HG03097 (cell line): ENCODE measurements at regions not wholly inside any gene's neighbourhood (a gene's known extent, or its start where the extent isn't known, plus 50 kb on each side); places are given as distances from the start of the nearest gene placed in this dataset.
"Not testable (repeated sequence)": the region's sequence is repeated elsewhere in the genome, so short reads cannot be mapped to it uniquely, and the experiment has no call there.

Source experiments
- ATAC-seq: cut with Tn5 transposase; IDR thresholded peaks from one replicate; pipeline ENCODE4 v1.9.1; 2021; ENCODE audit not compliant: unreplicated experiment, low FRiP score

GRCh38 chr1:48089356-48089891 lies 92.2 kb upstream of the TRABD2B start:
- no peak for ATAC-seq

- ATAC-seq: no peak
These were observed 87.6 kb upstream of the TRABD2B start for GRCh38 chr1:48084826-48085225.

DNA sequence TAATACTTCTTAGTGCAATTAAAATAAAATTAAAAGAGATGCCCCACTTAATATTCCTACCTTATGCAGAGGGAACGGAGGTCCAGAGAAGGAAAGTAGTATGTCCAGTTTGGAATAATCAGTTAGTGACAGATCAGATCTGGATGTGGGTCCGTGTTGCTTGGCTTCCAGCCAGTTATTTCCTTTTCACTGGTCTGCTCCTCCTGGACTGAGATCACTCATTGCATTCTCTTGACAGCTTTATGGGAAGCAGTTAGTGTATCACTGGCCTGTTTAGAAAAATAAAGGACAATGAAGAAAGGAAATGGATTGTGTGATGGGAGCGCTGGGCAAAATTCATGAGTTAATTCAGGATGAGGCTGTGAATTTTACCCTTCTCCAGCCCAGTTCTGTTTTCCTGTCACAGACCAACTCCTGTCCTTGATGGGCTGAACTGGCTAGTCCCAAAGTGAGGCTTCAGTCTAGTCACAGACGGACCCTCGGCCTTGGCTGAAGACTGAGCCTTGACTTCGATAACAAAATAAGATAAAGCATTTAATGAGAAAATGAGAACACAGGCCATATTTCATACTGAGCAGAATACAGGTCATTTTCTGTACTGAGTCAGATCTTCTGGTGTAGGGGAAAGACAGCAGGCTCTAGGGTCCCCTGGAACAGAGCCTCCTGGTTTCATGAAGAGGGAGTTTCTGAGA lies 85.2 kb upstream of the TRABD2B start:
- no peak for ATAC-seq

- no peak for ATAC-seq
These were observed 83.4 kb upstream of the TRABD2B start for GRCh38 chr1:48080331-48081255.

DNA sequence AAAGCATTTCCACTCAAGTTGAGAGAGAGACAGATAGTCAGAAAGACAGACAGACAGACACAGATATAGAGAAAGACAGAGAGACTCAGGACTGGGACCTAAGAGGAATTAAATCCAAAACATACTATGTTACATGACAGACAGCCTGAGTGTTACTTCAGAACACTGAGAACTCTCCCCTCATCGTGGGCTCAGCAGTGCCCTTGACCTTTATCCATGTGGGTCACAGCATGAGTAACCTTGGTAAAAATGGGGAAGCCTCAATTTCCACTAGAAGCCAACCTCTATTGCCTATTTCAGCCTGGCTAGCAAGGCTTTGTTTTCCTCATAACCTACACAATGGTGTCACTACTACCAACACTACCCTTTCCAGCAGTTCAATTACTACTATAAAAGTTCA lies 81.9 kb upstream of the TRABD2B start:
- ATAC-seq: no peak

DNA sequence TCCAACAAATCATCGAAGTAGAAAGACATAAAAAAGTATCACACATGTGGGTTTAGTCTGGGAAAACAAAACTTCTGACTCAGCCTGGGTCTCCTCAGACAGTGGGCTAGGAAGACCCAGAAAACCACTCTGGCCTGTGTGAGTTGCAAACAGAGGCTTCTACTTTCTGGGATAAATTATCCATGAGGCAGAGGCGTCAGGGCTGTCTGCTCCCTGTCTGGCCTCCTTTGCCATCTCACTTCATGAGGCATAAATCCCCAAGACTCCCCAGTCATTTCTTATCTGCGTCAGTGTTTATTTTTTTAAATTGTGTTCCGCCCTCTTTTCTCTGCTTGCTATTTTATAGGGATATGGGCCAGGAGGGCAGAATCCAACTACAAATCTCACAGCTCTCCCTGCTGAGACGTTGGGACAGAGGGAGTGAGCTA lies 80.6 kb upstream of the TRABD2B start:
- no peak for ATAC-seq

GRCh38 chr1:48076017-48076416 lies 78.8 kb upstream of the TRABD2B start:
- ATAC-seq: no peak

- ATAC-seq: no peak
These were observed 76.8 kb upstream of the TRABD2B start for GRCh38 chr1:48073798-48074530.

DNA sequence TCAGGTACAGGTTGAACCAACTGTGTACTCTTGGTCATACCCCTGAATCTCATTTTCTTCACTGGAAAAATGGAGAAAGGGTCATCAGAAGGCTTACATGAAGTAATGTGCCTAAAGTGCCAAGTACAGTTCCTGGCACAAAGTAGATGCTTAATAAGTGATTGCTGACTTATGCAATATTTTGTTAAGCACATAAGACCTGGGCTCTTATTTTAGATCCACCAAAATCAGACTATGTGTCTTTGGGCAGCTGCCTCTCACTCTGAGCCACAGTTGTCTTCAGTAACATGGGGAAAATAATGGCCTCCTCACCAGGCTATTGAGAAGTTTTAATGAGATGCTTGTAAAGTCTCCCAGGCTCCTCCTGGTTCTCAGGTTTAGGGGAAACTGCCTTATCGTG lies 74.3 kb upstream of the TRABD2B start:
- no peak for ATAC-seq

GRCh38 chr1:48070396-48070750 lies 73.2 kb upstream of the TRABD2B start:
- no peak for ATAC-seq

DNA sequence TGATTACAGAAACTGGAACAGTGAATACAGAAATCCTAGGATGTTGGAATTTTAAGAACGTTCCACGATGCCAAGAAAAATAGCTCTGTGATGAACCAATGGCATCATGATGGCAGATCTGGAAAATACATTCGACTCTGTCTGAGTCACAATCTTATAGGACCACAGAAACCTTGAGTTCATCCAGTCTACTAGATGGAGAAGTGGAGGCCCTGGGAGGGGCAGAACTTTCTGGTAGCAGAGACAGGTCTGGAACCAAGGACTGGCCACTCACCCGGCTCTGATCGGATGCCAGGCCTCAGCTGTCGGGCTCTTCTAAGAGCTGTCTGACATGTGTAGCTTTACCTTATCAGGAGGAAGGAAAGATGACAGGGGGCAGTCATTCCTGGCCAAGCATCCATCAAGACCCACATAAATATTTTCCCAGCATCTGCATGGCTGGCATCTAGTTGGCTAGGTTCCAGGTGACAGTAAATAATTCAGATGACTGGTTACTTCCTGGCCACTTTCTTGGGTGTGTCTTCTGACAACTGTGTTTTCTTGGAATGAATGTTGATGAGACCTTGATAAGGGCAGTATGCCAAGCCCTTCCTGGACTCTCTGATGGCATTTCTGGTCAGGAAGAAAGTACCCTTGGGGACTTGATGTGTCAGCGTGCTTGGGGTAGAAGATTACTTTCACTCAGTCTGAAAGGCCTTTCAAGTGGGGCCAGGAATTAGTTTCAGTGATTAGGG lies 72.6 kb upstream of the TRABD2B start:
- no peak for ATAC-seq

DNA sequence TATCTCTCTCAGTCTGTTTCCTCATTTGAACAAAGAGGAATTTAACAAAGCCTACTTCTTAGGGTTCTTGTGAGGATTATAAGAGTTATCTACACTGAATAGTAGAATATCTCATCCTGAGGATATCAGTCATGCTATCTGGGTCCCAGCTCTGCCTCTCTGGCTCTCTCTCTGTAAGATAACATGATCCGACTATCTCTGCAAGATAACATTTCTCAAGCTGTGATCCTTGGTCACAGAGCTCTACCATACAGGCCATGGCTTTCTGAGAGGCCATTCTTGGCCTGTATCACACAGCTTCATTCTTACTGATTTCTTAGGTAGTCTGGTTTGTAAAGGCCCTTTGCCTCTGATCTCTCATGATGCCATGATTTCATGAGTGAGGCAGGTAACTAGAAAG lies 71.0 kb upstream of the TRABD2B start:
- no peak for ATAC-seq

- ATAC-seq: no peak
These were observed 69.8 kb upstream of the TRABD2B start for GRCh38 chr1:48066936-48067335.

GRCh38 chr1:48064693-48065092 lies 67.5 kb upstream of the TRABD2B start:
- not testable (repeated sequence) for ATAC-seq

GRCh38 chr1:48062353-48062752 lies 65.2 kb upstream of the TRABD2B start:
- ATAC-seq: peak; percentile 52

DNA sequence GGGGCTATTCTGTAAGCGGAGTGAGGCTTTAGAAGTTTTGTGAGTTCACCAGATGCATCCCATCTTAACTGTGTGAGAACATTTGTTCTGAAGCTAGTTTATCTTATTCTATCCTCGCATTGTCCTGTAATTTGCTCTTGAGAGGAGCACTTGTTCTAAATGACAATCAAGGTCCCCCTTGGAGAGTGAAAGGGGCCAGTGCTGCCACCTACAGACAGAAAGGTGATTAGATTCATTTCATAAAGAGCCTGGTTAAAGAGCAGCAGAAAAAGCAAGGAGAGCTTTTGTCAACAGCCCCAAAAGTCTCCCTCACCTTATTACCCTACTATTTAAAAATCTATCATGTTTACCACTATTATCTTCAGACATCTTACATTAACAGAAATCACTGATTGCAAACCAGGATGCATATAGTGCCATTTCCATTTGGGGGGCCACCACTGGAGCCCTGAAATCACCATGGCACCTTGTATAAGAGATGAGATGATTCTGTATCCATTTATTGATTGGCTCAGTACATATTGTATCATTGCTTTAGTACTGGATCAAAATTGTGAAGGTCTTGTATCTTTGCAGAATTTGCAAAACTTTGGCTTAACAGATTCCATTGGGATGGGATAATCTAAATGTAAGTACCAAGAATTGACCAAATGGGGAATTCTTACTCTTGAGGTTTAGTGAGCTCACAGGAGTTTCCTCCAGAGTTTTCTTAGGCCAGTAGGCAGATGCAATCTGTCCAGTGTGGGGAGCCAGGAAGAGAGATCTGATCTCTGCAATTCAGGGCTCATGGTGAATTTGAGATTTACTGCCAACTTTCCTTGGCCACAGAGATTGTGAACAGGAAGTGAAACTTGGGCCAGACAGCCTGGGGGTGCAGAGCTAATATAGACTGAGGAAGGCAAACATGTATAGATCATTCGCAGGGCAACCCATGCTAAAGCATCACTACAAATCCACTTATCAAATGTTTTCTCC lies 64.3 kb upstream of the TRABD2B start:
- peak; percentile 87 for ATAC-seq

- no peak for ATAC-seq
These were observed 62.1 kb upstream of the TRABD2B start for GRCh38 chr1:48059289-48059688.

GRCh38 chr1:48058135-48059025 lies 61.2 kb upstream of the TRABD2B start:
- ATAC-seq: no peak
